HepG2 (cell line): ENCODE measurements at regions not wholly inside any gene's neighbourhood (a gene's known extent, or its start where the extent isn't known, plus 50 kb on each side); places are given as distances from the start of the nearest gene placed in this dataset.
"Not testable (repeated sequence)": the region's sequence is repeated elsewhere in the genome, so short reads cannot be mapped to it uniquely, and the experiment has no call there.

Experiments used
- CHCHD3 ChIP-seq: sonication (generic); formaldehyde crosslinking; IDR thresholded peaks from 2 replicates; pipeline ENCODE4 v1.8.0; 2022; ENCODE audit warnings: mild to moderate bottlenecking, missing genetic modification reagents, moderate library complexity
- EHMT2 ChIP-seq: fragments of 200-600 bp; sonication (generic); IDR thresholded peaks from 2 replicates; pipeline ENCODE4 v1.7.0; 2017; ENCODE audit warnings: antibody characterized with exemption, low read depth, low read length, borderline replicate concordance
- HMGXB4 ChIP-seq, 2 experiments: sonication (generic) in 1 of 2; formaldehyde crosslinking in 1 of 2; IDR thresholded peaks; 2 replicates each; pipeline versions ENCODE4 v1.4.0 to v1.6.1; 2018 to 2020; ENCODE audit warnings: missing genetic modification reagents in 2 of 2, borderline replicate concordance in 1 of 2, low read depth in 1 of 2, mild to moderate bottlenecking in 1 of 2, missing biosample characterization in 1 of 2
- KLF13 ChIP-seq: sonication (generic); formaldehyde crosslinking; IDR thresholded peaks from 2 replicates; pipeline ENCODE4 v1.4.0; 2020; ENCODE audit warnings: mild to moderate bottlenecking, missing genetic modification reagents
- PBX2 ChIP-seq: IDR thresholded peaks from 2 replicates; pipeline ENCODE4 v1.6.1; 2016; ENCODE audit warnings: control low read depth
- RBM22 ChIP-seq: fragments of 200-400 bp; formaldehyde crosslinking; optimal IDR thresholded peaks from 2 replicates; pipeline ENCODE3; 2017; ENCODE audit warnings: mild to moderate bottlenecking, low read length, moderate library complexity
- RFX5 ChIP-seq: IDR thresholded peaks from 2 replicates; pipeline ENCODE4 v1.6.1; 2011; ENCODE audit warnings: low read depth, low read length, improper control_type of control experiment
- TFE3 ChIP-seq: IDR thresholded peaks from 2 replicates; pipeline ENCODE4 v1.6.1; 2016
- YY1 ChIP-seq: IDR thresholded peaks from 2 replicates; pipeline ENCODE4 v1.6.1; 2011; ENCODE audit warnings: low read length, low read depth, moderate library complexity, mild to moderate bottlenecking; ENCODE audit not compliant: insufficient read depth, insufficient replicate concordance
- ZFP82 ChIP-seq: sonication (generic); formaldehyde crosslinking; IDR thresholded peaks from 2 replicates; pipeline ENCODE4 v1.5.1; 2020; ENCODE audit warnings: mild to moderate bottlenecking, missing genetic modification reagents, borderline replicate concordance
- ZNF691 ChIP-seq: sonication (generic); formaldehyde crosslinking; IDR thresholded peaks from 2 replicates; pipeline ENCODE4 v1.4.0; 2020; ENCODE audit warnings: missing genetic modification reagents, low read depth, mild to moderate bottlenecking, borderline replicate concordance

GRCh38 chr2:90047776-90048175 is 1356.3 kb downstream of the RPIA start:
- not testable (repeated sequence) for TF ChIP-seq KLF13; ZFP82 (CRISPR knock-in tag); RFX5; YY1; ZNF691; CHCHD3 (CRISPR knock-in tag); TFE3; PBX2 (CRISPR knock-in tag); EHMT2; RBM22; HMGXB4 (CRISPR knock-in tag; IDR thresholded peaks at IDR 0.05; ENCODE audit: borderline replicate concordance in 1 of 2, low read depth in 1 of 2)
